HUES6 (cell line): ENCODE measurements at regions not wholly inside any gene's neighbourhood (a gene's known extent, or its start where the extent isn't known, plus 50 kb on each side); places are given as distances from the start of the nearest gene placed in this dataset.

Experiments used
- H3K27ac ChIP-seq: 2 replicates; pipeline ENCODE4 v1.7.0; 2013; ENCODE audit warnings: low read depth, mild to moderate bottlenecking, low read length, inconsistent platforms
- H3K27me3 ChIP-seq: 2 replicates; pipeline ENCODE4 v1.6.1; 2013; ENCODE audit warnings: low read length; ENCODE audit not compliant: control insufficient read depth, insufficient read depth
- H3K36me3 ChIP-seq: 2 replicates; pipeline ENCODE4 v1.6.1; 2013; ENCODE audit warnings: low read length; ENCODE audit not compliant: control insufficient read depth, insufficient read depth
- H3K4me1 ChIP-seq: 2 replicates; pipeline ENCODE4 v1.6.1; 2013; ENCODE audit warnings: low read length; ENCODE audit not compliant: control insufficient read depth, insufficient read depth
- H3K4me3 ChIP-seq: 2 replicates; pipeline ENCODE4 v1.5.1; 2013; ENCODE audit warnings: low read depth, low read length
- H3K9ac ChIP-seq: one replicate; pipeline ENCODE4 v1.6.1; 2013; ENCODE audit warnings: mild to moderate bottlenecking, low read length
- H3K9me3 ChIP-seq: 2 replicates; pipeline ENCODE4 v1.6.1; 2013; ENCODE audit warnings: low read depth, low read length; ENCODE audit not compliant: control insufficient read depth, insufficient read depth

DNA sequence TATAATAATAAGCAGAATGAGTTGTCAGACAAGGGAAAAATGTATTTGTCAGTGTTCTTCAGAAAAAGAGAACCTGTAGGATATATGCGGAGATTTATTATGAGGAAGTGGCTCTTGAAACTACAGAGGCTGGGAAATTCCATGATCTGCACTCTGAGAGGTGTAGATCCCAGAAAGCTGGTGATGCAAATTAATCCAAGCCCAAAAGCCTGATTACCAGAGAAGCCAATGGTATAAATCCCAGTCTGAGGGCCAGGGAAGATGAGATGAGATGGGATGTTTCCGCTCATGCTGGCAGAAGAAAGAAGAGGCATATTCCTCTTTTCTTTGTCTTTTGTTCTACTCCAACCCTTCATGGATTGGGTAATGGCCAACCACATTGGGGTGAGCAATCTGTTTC lies 732.8 kb upstream of the IGFBP3 start:
- Histone ChIP-seq H3K36me3 (no peaks in the 10 kb centered on the region), H3K4me1 (no peaks in the 10 kb centered on the region), H3K9ac (no peak overlapping the region), H3K4me3 (no peak overlapping the region), H3K9me3 (peaks cover 7% of the 10 kb centered on the region), H3K27ac (no peak overlapping the region), H3K27me3 (no peaks in the 10 kb centered on the region)

DNA sequence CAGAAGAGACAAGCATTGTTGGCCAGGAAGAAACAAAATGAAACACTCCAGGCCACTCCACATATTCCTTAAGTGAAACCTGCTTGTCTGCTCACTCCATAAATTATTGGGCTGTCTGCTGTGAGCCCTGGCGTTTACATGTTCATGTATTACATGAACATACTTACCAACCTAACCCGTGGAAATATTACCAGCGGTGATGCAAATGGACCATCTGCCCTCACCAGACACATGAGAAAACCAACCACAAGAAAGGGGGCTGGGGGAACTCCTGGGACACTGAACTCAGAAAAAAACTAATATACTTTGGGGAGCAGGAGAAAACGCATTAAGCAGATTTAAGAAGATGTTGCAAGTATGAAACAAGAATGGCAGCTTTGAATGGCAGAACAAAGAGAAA lies 731.2 kb upstream of the IGFBP3 start:
- peaks cover 11% of the 10 kb centered on the region for H3K9me3 ChIP-seq
- H3K27me3 ChIP-seq = no peaks in the 10 kb centered on the region
- no peaks in the 10 kb centered on the region for H3K4me1 ChIP-seq
- no peak overlapping the region for H3K9ac ChIP-seq
- no peaks in the 10 kb centered on the region for H3K36me3 ChIP-seq
- H3K4me3 ChIP-seq = no peak overlapping the region
- no peak overlapping the region for H3K27ac ChIP-seq

DNA sequence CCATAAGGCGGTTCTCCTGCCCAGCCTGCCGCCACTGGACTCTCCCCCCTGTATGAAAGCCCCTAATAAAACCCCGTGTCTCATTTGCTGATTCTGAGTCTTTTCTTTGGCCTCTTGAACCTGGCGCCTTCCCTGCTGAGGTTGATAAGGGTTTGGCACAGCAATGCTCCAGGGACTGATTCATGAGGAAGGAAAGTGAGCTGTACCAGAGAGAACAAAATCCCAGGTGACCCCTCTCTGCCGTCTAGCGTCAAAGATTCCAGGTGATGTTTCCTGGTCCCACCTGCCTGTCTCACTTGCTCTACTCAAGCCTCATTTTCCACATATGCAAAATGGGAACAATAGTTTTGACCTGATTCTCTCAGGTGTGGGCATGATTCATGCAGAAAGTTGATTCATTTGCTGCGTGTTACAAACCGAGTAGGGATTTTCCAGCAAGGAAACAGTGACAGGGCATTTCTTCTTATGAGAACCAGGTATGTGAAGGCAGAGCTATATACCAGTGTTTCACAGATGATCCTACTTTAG lies 730.6 kb upstream of the IGFBP3 start:
- Histone ChIP-seq H3K4me1 (no peaks in the 10 kb centered on the region), H3K9ac (no peak overlapping the region), H3K36me3 (no peaks in the 10 kb centered on the region), H3K27ac (no peak overlapping the region), H3K27me3 (no peaks in the 10 kb centered on the region), H3K9me3 (peaks cover 15% of the 10 kb centered on the region), H3K4me3 (no peak overlapping the region)

DNA sequence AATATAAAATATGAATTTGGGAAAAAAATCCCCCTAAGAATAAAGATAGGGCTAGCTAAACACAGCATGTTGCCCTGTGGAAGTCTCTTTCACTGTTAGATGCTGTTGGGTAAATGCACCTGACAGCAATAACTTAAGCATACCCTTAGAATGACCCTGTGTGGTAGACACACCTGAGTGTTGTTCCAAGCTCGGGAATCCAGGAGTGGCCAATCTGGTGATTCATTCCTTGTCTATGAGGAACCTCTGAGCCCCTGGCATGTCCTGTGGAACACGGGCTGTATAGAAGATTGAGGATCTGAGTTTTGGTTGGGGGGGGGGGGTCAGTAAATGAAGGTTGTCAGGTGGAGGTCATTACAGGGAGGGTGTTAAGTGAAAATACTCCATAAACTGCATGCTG lies 730.0 kb upstream of the IGFBP3 start:
- H3K36me3 ChIP-seq = no peaks in the 10 kb centered on the region
- H3K9ac ChIP-seq = no peak overlapping the region
- H3K27ac ChIP-seq = no peak overlapping the region
- H3K27me3 ChIP-seq = no peaks in the 10 kb centered on the region
- peaks cover 15% of the 10 kb centered on the region for H3K9me3 ChIP-seq
- no peak overlapping the region for H3K4me3 ChIP-seq
- H3K4me1 ChIP-seq = no peaks in the 10 kb centered on the region

DNA sequence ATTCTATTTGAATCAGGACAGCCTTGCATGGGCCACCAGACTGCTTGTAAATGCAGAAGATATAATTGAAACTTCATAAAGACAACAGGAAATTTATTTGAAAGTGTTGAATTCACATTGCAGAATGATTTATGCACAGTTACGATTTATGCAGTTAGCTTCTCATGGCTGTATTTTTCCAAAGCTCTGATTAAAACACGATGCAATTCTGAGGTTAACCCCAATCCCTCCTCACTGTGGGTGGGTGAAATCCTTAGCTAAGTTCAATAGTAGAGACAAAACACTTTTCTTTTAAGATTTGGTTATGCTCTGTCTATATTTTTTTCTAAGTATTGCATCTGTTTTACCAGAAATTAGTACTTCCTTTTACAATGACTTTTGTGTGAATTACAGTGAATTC lies 728.8 kb upstream of the IGFBP3 start:
- H3K4me3 ChIP-seq = no peak overlapping the region
- no peaks in the 10 kb centered on the region for H3K36me3 ChIP-seq
- no peak overlapping the region for H3K9ac ChIP-seq
- H3K4me1 ChIP-seq = no peaks in the 10 kb centered on the region
- H3K27me3 ChIP-seq = no peaks in the 10 kb centered on the region
- peaks cover 15% of the 10 kb centered on the region for H3K9me3 ChIP-seq
- no peak overlapping the region for H3K27ac ChIP-seq

DNA sequence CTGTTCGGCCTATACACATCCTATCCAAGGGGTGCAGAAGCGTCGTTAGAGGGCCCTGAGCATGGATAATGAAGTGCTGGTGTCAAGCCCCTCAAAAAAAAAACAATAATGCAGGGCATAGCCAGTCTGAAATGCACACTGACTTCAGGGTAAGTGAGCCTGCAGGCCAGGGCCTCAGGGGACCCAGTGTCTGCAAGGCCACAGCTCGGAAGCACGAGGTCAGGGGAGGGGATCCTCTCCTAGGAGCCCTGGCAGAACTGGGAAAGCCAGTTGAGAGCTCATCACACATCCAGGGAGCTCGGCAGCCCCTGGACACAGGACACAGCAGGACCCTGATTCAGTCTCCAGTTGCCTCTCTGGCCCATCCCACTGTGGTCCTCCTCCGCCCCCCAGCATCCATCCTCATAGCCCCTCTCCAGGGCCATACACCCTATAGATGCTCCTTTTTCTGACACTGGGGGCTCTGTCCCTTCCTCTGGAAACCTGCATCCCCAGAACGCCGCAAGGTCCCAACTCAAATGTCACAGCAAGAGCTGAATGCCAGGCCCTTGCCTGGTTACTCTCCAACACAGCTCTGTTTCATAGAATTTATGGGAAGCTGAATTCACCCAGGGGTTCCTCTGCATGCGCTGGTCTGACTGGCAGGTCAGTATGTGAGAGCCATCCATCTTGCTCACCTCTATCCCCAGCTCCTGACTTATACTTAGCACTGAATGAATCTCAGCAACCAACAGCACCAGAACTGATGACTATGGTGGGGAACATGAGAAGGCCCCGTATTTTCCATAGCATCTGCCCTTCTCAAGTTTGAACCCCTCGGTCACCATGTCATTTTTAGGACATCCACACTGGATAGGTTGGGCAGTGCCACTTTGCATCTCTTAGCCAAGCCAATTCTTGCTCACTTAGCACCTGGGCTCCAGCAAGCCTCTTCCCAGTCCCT lies 717.0 kb upstream of the IGFBP3 start:
- H3K9ac ChIP-seq = no peak overlapping the region
- no peak overlapping the region for H3K4me3 ChIP-seq
- no peaks in the 10 kb centered on the region for H3K4me1 ChIP-seq
- no peak overlapping the region for H3K27ac ChIP-seq
- no peaks in the 10 kb centered on the region for H3K27me3 ChIP-seq
- no peaks in the 10 kb centered on the region for H3K36me3 ChIP-seq
- H3K9me3 ChIP-seq = no peaks in the 10 kb centered on the region

DNA sequence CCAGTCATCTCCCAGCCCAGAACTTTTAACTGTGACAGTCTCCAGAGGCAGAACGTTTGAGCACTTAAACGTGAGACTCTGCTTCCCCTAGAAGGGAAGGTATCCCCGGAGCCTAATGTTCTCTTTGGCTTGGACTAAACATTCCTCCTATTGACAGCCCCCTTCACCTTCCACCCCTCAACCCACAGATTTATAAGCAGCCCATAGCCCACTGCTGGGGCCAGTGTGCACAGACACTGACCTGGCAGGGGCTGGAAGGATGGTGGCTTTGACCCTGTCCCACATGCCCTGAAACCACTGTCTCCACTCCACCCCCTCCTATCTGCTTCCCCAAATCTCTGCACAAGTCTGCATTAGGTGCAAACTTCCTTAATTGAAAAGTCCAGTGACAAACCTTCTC lies 715.0 kb upstream of the IGFBP3 start:
- Histone ChIP-seq H3K9me3 (no peaks in the 10 kb centered on the region), H3K36me3 (no peaks in the 10 kb centered on the region), H3K4me1 (no peaks in the 10 kb centered on the region), H3K4me3 (no peak overlapping the region), H3K9ac (no peak overlapping the region), H3K27ac (no peak overlapping the region), H3K27me3 (no peaks in the 10 kb centered on the region)

DNA sequence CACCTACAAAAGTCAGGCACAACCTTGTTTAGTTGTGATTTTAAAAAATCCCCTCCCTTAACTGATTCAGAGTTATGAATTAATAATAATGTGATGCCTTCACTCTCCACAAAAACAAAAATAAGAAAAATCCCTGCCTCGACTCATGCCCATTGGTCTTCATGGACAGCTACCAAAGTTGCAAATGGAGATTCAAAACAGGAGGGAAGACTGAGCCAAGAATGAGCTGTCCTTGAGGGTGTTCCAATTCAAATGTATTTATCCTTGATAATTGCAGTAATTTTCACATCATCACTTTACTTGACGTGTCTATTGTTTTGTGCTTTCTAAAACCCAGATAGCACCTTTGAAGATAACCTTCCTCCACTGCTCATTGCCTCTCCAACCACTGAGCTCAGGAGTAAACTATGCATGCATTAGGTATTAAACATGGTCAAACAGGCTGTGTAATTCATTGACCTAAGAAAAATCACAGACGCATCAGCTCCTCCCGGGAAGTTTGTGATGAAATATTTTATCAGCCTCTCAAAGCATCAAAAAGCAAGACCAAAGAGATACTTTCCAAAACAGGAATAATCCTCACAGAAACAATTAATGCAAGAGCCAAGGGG lies 712.7 kb upstream of the IGFBP3 start:
- no peaks in the 10 kb centered on the region for H3K27me3 ChIP-seq
- no peak overlapping the region for H3K4me3 ChIP-seq
- no peaks in the 10 kb centered on the region for H3K36me3 ChIP-seq
- H3K9me3 ChIP-seq = no peaks in the 10 kb centered on the region
- no peaks in the 10 kb centered on the region for H3K4me1 ChIP-seq
- no peak overlapping the region for H3K27ac ChIP-seq
- no peak overlapping the region for H3K9ac ChIP-seq

DNA sequence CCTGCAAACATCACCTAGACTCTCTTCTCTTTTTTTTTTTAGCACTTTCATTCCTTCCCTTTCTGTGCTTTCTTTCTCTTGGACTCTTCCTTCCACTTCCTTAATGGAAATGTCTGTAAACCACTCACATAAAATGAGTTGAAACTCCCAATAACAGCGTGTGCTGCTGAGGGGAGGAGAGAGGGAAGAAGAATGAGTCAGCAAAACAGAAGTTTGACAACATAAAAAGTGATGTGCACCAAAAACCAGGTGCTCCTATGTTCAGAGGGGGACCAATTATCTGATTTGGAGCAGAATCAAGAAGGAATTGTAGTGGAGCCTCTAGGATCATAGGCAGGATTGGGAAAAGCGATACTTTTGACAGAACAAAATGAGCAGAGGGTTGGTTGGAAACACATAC lies 712.1 kb upstream of the IGFBP3 start:
- no peak overlapping the region for H3K9ac ChIP-seq
- no peaks in the 10 kb centered on the region for H3K27me3 ChIP-seq
- no peaks in the 10 kb centered on the region for H3K36me3 ChIP-seq
- H3K4me1 ChIP-seq = no peaks in the 10 kb centered on the region
- H3K27ac ChIP-seq = no peak overlapping the region
- no peaks in the 10 kb centered on the region for H3K9me3 ChIP-seq
- no peak overlapping the region for H3K4me3 ChIP-seq

DNA sequence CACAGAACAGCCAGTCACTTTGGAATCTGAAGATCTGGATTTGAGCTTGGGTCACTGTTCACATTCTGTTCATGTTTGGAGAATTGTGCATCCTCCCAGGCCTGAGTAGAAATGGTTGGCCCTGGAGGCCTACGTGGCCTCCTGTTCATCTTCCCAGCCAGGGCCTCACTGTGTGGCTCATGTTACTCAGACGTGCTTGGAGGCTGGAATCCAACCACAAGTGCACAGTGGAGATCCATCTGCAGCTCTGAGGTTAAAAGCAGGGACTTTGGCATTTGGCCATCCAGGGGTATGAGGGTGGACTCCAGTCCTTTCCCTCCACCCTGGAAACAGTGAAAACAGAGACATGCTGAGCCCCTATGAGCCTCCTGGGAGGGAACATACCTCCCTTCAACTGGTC lies 709.0 kb upstream of the IGFBP3 start:
- Histone ChIP-seq H3K4me3 (no peak overlapping the region), H3K36me3 (no peaks in the 10 kb centered on the region), H3K9ac (no peak overlapping the region), H3K27me3 (no peaks in the 10 kb centered on the region), H3K4me1 (peaks cover 6% of the 10 kb centered on the region; the same call in 1 of the 2 replicates), H3K9me3 (no peaks in the 10 kb centered on the region), H3K27ac (no peak overlapping the region)

DNA sequence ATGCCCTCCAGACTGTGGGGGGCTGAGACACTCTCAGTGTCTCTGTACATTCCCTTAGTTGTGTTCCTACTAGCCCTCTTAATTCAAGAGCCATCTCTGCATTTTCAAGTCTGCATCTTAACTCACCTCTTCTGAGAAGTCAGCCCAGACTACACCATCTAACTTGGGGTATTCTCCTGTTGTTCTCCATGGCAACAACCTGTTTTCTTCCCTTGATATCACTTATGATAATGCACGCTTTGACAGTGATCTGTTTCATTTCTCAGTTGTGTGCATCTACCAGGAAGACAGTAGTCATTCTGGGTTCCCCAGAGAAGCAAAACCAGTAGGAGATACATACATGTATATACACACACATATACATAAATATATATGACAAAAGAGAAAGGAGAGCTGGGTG lies 707.3 kb upstream of the IGFBP3 start:
- H3K36me3 ChIP-seq = no peaks in the 10 kb centered on the region
- no peak overlapping the region for H3K4me3 ChIP-seq
- H3K4me1 ChIP-seq = peaks cover 6% of the 10 kb centered on the region; the same call in 1 of the 2 replicates
- no peak overlapping the region for H3K9ac ChIP-seq
- no peaks in the 10 kb centered on the region for H3K9me3 ChIP-seq
- no peak overlapping the region for H3K27ac ChIP-seq
- H3K27me3 ChIP-seq = no peaks in the 10 kb centered on the region
